ENCODE measurements at regions not wholly inside any gene's neighbourhood (a gene's known extent, or its start where the extent isn't known, plus 50 kb on each side); places are given as distances from the start of the nearest gene placed in this dataset.

DNA sequence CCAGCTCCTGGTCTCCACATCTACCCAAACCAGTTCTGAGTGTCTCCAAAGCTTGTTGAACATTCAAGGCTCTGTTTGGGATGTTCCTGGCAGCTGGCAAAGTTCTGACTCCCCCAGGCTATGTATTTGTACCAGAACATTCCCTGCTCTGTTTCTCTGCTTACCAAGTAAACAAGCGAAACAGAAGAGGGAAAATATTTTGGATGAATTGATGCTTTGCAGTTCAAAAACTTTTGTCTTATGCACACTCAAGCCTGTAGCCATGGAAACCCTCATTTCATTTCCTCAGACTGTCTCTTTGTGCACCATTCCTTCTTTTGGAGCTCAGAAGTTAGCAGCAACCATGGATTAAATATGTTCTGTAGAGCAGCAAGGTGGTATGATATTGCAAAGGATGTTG, 145.8 kb downstream of the ACTL7B start:
- no peak for DNase-seq

DNA sequence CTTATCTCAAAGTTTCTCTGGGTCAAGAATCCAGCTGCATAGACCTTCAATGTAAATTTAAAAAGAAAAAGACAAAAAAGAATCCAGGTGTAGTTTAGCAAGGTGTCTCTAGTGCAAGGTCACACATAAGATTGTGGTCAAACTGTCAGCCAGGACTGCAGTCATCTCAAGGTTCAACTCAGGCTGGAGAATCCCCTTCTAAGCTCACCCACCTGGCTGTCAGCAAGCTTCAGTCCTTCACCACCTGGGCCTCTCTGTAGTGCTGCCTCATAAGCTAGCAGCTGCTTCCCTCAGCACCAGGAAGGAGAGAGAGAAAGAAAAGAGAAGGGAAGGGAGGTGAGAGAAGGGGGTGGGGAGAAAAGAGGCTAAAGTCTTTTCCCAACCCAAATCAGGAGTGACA, 146.7 kb downstream of the ACTL7B start:
- no peak for DNase-seq

DNA sequence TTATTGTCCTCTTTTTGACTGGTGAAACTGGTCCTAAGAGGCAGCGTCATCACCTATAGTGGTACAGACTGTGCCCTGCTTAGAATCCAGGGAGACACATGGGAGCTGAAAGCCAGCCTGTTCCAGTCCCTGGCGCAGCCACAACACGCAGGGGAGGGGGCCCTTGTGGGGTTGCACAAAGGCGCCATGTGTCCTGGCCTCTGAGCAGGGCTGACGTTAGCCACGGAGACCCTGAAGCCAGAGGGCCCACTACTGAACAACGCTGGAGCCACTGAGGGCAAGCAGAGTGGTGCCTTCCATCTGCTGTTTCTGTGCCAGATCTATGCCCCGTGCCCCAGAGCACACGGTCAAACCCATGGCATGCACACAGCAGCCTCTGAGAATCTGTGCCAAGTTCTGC, 147.3 kb downstream of the ACTL7B start:
- DNase-seq, result no peak

DNA sequence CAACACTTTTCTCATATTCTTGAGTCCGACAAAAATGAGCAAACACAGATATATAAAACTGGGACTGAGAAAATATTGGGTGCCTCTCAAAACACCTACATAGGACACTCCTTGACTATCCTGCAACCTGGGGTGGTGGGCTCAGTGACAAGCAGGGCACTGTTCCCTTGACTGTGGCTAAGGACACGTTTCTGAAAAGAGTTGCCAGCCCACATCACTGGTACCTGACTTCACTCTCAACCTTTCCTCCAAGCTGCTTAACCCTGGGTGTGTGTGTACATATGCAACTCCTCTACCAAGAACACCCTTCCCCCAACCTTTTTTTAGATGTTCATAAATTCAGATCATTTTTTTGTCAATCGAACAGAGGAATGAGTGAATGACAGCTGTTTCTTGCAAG, 148.7 kb downstream of the ACTL7B start:
- DNase-seq, result no peak

DNA sequence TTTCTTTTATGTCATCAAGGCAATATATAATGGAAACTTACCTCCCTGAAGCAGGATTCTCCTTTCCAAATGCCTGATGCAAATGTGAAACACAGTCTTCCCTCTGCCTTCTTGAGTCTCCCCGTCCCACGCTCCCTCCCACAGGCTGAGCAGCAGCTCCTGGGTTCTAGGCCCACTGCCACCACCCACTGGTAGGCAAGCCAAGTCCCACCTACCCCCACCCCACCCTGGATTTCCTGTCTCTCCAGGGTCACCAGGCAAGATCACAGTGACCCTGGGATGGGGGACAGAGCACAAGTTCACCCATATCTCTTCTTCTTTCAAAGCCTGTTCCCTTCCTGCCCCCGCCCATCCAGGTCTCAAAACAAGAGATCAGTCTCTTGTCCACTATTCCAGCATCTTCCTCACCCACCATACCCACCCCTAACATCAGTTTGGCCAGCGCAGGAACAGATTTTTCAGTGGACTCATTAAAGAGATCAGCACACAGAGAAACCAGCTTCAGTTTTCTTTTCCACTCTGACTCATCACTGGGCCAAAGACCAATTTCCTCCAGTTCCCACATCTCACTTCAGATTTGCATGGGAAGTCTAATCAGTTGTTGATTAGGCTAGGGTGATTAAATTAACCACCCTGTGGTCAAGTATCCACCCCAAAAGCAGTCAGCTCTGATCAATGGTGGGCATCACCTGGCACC, 151.5 kb downstream of the ACTL7B start:
- no peak for DNase-seq

DNA sequence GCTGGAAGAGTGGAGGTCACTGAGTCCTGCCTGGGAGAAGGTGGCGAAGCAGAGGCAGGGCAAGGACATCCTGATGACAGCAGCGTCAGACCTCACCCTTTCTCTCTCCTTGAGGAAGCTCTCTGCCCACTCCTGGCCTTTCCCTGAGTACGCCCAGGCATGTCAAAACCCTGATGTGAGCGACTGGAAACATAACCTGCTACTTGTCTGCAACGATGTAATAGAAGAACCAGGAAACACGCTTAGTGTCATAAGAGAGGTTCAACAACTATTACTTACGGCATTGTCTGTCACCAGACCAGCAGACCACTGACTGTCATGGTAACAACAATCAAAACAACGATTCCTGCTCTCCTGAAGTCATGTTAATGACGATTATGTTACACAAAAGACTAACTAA, 152.4 kb downstream of the ACTL7B start:
- DNase-seq, result no peak

DNA sequence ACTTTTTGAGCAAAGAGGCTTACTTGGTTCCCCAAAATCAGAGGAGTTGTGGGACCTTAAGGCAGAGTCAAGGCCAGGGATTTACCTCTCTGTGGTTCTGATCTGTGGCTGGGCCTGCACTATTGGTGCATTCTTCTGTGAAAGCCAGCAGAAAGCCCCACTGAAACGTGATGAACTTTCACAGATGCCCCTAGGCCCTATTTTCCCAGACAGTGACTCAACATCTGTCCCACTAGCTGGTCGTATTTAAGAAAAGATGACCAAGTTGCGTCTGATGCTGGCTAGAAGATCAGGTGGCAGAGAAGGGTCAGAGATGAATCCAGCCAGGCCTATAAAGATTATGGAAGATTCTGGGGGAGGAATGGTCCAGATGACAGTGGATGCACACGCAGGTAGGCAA, 153.1 kb downstream of the ACTL7B start:
- DNase-seq, result no peak

DNA sequence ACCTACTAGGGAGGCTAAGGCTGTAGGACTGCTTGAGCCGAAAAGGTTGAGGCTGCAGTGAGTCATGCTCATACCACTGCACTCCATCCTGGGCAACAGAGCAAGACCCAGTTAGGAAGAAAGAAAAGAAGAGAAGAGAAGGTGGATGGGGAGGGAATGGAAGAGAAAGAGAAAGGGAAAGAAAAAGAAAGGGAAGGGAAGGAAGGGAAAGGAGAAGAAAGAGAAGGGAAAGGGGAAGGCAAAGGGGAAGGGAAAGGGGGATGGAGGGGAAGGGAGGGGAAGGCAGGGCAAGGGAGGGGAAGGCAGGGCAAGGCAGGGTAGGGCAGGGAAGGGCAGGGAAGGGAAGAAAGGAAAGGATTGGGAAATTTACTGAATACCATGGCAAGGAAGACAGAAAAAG, 157.0 kb downstream of the ACTL7B start:
- DNase-seq, result no peak

DNA sequence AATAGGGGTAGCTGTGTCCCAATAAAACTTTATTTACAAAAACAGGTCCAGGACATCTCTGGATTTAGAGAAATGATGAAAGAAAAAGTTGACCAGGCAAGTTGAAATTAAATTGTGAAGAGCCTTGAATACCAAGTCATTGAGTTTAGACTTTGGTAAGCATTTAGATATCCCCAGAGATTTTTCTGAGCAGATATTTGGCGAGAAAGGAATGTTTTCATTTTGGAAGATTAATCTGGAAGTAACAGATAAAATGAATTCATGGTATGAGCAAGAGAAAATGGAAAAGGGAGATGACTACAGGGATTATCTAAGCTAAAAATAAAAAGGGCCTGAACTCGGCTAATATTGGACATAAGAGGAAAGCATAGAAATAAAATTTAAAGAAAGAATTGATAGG, 157.6 kb downstream of the ACTL7B start:
- DNase-seq, result no peak

DNA sequence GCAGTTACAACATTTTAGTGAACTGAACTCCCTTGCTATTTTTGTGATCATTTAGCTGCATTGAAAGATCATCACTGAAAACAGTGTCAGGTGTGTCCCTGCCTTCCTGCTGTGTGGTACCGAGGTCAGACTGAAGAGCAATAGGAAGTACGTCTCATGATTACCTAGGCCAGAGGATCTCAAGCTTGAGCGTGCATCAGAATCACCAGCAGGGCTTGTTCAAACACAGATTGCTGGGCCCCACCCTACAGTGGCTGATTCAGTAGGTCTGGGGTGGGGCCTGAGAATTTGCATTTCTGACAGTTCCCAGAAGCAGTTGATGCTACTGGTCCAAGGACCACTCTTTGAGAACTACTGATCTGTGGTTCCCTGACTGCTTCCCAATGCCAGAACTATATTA, 159.6 kb downstream of the ACTL7B start:
- no peak for DNase-seq

DNA sequence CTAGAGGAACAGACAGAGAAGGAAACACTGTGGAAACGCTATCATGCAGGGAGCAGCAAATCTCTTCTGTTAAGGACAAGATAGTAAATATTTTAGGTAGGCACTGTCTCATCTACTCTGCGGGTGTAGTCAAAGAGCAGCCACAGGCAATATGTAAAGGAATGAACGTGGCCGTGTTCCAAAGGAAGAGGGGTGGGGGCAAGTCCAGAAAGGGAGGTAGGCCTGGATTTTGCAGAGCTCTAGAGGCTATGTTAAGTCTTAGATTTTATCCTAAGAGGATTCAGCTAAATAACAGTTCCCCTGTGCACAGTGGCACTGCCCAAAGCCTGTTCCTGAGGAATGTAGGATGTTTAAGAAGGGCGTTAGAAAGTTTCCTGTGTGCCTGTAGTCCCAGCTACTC, 161.6 kb downstream of the ACTL7B start:
- no peak for DNase-seq

DNA sequence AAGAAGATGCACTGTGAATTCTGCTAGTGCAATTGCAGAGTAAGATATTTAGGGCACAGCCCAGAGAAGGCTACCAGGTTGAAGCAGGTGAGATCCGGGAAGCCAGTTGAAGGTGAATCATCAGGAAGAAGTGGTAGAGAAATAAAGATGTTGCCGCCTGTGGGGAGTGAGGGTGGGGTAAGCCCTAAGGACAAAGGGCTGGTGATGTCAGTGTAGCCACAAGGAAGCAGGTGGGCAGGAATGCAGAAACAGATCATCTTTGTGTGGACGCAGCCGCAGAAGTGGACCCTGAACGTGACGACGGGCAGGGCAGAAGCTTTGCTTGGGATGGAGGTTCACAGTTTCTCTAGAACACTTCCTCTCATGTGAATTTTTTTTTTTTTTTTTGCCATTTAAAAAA, 164.2 kb downstream of the ACTL7B start:
- DNase-seq, result no peak

DNA sequence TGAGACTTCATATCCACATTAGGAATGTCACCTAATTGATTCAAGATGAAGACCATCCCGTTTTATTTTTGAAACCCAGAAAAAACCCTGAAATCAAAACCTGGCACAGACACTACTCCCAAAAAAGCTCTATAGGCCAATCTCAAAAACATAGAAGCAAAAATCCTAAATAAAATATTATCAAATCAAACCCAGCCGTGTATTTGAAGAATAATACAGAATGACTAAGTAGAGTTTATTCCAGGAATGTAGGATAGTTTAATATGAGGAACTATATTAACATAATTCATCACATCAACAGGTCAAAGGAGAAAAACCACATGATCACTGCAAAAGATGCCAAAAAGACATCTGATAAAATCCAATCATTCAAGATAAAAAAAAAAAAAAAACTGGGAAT, 167.1 kb downstream of the ACTL7B start:
- DNase-seq, result no peak

DNA sequence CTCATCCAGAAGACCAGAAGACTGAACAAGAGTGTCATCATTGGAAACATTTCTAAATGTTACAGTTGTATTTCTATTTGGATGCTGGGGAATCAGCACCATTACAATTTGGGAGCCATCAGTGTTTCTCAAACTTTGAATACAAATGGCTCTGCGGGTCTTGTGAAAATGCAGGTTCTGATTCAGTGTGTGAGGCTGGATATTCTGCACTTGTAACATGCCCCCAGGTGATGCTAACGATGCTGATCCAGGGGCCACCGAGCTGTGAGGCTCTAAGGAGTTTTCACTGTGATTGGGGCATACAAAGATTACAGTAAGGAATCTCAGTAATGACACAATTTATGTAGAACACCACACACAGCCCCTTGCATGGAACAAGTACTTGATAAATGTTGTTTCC, 167.7 kb downstream of the ACTL7B start:
- DNase-seq, result no peak

DNA sequence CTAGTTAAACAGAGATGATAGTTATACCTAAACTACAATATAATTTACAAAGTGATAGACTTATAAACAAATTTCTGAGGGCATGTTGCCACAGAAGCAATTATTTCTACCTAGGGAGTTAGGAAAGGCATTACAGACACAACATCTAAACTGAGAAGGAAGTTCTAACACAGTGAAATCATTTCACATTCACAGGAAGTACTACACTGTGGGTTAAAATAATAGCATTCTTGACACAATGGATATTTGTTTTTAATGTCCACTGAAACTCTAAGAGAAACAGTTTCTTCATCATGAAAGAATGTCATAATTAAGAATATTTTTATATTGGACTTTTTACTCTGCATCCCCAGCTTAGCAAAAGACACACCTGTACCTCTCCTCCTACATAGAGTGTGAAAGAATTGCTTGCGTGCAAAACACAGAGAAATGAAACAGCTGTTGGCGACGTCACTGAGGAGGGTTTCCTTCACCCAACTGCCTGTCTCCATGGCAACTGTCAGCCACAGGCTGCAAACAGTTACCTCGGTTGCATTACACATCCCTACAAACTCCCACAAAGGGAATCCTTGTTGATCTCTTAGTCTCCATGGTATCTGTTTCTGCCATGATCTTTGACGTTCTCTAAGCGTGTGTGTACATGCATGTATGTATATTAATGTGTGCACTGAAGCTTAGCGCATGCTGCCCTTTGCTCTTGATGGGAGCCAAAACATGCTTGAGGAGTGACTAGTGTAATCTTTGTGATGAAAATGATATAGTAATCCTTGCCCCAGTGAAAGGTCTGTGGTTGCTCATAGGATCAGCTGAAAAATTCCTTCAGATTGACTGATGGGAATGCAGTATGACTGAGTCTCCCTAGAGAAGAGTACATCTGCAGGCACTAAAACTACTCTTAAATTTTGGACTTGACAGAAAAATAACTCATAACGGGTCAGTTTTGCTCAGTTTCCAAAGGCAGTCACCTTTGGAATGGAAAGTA, 168.5 kb downstream of the ACTL7B start:
- no peak for DNase-seq

DNA sequence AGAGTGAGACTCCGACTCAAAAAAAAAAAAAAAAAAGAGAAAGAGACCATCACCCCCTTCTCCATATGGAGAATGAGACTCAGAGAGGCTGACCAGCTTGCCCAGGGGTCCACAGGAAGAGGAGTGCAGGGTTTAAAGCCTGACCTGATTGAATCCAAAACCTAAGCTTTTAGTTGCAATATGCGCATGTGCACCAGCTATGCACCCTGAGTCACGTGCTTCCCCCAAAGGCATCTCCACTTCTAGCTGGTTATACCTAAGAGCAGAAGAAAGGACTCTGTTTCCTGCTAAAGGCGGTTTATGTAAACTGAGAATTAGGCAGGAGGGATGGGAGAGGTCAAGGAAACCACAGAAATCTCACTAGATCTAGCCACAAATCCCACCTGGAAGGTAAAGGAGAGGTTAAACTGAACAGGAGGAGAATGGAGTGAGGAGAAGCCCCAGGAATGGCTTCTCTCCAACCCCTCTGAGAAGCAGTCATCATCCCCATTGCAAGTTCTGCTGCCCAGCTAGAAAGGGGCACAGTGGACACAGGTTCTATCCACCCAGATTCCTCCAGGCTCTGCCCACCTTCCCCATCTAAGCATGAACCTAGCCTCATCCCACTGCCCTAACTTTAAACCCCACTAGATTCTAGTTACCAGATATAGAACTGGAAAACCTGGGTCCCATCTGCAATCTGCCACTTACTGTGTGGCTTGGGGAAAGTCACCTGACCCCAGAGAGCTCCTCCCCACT, 171.3 kb downstream of the ACTL7B start:
- no peak for DNase-seq

DNA sequence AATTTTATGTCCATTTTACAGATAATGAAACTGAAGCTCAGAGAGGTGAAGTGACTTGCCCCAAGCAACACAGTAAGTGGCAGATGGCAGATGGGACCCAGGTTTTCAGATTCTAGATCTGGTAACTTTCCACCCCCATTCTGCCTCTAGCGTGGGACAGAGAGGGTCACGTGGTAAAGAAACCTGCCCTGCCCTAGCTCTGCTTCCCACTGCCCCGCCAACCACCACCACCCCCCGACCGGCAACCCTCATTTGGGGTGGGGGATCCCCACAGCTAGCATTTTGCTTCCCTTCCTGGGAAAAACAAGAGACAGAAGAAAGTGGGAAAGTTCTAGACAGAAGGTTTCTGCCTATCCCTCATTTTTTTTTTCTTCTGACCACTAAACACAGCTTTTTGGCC, 172.5 kb downstream of the ACTL7B start:
- DNase-seq, result no peak

DNA sequence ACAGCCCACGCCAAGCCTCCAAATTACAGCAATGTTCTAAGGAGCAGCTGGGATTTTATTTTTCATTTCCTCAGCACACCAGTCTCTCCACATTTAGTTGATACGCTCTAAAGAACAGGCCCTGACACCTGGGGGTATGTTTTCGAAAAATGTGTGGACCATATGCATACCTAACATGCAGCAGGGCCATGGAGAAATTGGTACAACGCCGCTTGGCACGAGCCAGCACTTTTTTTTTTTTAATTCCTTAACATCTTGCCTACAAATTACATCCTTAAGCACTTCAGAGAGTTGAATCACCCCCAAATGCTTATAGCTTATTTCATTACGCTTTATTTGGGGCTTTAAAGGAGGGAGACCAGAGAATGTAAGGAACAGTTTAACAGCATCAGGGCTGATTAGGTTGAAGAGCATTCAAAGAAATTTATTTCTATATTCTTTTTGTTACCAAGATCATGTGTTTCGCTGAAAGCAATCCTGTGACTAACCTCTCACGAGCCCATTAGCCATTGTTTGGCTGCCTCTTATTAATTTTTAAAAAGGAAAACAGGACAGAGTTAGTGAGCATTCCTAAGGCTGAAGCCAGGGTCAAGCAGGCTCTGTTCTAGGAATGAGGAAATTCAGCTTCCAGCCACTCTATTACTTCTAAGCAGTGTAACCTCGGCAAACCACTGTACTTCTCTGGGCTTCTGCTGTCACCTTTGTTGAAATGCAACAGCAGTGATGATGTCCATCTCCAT, 173.8 kb downstream of the ACTL7B start:
- DNase-seq, result no peak

DNA sequence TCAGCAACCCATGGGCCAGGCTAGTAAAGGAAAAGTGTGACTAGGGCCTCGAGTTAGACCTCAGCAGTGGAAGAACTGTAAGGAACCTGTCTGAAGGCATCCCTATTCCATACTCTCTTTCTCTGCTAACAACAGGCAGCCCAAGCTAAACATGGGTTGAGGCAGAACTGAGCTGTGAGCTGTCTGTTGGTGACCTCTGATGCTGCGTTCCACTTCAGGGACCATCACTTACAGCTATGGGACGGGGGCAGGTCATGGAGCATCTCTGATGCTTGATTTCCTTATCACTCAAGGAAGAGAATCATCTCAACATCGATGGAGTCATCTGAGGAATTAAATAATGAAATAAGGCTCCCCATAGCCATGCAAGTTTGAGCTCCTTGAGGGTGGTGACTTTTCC, 174.8 kb downstream of the ACTL7B start:
- DNase-seq, result no peak

DNA sequence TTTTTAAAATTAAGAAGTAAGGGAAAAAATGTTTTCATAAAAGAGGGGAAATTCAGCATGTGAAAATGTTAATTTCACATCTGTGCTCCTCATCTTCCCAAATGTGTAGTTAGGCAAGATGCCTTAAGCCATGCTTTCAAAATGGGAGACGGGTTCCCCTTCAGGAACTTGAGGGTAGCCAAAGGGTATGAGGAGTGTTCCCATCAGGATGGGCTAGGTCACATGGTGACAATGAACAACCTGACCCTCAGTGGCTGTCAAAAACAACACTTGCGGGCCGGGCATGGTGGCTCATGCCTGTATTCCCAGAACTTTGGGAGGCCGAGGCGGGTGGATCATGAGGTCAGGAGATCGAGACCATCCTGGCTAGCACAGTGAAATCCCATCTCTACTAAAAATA, 178.0 kb downstream of the ACTL7B start:
- DNase-seq, result no peak

DNA sequence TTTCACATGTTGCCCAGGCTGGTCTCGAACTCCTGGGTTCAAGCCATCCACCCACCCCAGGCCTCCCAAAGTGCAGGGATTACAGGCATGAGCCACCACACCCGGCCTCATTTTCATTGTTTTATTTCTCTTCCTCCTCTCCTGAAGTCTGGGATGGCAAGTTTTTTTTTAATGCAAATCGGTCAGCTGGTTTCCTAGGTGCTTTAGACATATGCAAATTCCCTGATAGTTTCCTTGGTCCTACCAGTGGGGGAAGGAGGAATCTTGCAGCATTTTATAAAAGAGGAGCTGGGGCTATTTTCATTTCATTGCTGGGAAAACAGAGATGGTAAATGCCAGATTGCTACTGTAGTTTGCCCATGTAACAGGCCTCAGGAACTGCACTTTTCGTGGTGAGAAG, 179.4 kb downstream of the ACTL7B start:
- no peak for DNase-seq

DNA sequence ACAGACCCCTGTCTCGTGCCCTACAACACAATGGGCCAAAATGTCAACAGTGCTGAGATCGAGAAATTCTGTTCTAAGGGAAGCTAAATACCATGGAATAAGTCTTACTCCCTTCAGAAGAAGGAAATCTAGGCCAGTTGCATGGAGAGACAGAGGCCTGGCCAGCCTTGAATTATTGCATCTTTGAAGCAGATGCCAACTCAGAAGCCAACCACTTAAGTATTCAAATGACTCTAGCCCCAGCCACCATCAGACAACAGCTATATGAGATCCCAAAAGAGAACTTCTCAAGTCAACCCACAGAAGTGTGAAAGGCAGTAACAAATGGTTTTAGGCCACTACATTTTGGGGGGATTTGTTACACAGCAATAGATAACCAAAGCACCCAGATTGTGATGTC, 180.1 kb downstream of the ACTL7B start:
- no peak for DNase-seq
